Activated CD8-positive, alpha-beta memory T cell treated with anti-CD3 and anti-CD28 coated beads, Interleukin-2, amount 50 U/mL, for 24 hours (primary cell): ENCODE measurements at regions not wholly inside any gene's neighbourhood (a gene's known extent, or its start where the extent isn't known, plus 50 kb on each side); places are given as distances from the start of the nearest gene placed in this dataset.
"Not testable (repeated sequence)": the region's sequence is repeated elsewhere in the genome, so short reads cannot be mapped to it uniquely, and the experiment has no call there.

Experiments
- DNase-seq: peaks from one replicate; pipeline ENCODE4 v3.0.0-alpha.2; 2020; ENCODE audit errors: extremely low read depth

DNA sequence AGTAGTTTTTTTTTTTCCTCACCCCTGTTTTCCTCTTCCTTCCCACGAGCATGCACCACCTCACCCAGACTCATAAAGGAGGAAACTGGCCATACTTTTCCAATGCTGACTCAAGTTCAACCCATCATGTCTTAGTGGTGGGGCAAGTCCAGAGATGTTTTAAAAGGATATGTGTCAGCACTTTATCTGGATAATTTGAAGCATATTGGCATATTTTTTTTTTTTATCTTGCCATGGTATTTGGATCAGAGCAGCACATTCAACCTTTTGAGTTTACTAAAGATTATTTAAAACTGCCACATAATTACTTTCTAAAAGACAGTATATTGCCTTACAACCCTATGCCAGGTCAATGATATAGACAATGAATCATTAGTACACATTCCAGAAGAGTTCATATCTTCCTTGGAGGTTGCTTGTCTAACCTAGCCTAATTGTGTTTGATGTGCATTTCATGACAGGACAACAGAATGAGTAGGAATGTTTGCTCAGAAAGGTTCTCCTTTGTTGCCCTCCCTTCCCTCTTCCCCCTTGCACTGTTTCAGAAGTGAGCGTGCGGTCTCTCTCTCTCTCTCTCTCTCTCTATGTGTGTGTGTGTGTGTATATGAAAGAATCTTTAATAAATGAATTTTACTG lies 950.7 kb upstream of the FAM98A start:
- no peak for DNase-seq

DNA sequence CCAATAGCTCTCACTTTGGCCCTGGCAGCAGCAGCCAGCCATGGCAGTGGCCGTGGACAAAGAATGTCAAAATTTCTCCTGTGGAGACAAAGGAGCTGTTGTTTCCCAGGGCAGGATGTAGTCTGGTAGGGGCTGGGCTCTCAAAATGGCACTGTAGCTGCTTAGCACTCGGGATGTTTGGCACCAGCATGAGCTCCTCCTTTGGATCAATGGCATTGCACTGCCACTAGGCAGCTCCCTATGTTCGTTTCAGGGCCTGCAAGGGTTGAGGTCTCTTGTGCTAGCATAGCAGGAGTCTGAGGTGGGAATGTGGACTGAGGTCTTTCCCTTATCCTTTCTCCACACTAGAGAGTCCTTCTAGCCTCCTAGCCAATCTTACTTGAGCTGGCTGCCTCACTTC lies 948.8 kb upstream of the FAM98A start:
- DNase-seq, result no peak

DNA sequence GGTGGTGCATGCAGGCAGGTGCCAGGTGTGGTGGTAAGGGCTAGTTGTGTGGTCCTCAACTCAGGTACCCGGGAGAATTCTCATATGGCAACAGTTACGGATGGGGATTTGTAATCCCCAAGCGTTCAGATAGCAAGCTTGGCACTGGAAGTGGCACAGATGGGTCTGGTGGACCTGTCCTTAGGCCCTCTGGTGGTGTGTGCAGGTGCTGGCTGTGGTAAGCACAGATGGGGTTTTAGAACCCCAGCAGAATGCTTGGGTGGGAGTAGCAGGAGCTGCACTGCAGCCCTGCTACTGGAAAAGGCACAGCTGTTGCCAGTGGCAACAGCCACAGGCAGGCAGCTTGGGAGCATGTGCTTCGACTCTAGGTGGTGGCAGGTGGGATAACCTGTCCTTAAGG lies 948.2 kb upstream of the FAM98A start:
- no peak for DNase-seq

DNA sequence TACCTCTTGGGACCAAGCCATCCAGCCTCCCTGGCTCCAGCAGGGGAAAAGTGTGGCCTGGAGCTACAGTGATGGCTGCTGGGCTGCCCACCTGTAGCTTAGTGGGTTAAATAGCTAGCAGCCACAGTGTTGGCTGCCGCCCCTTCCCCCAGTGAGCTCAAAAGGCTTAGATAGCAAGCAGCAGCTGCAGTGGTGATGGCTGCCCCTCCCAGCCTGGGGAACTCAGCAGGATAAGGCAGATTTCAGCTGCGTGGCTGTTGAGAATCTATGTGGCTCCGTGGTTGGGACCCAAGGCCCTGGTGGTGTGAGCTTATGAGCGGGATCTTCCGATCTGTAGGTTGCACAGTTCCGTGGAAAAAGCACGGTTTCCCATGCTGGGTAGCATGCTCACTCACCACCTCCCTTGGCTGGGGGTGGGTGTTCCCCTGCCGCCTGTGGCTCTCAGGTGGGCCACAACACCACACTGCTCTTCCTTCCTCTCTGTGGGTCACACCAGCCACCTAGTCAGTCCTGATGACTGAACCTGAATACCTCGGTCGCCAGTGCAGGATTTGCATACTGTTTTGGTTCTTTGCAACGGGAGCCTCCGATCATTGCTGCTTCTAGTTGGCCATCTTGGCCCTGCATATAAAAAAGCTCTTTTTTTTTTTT lies 946.5 kb upstream of the FAM98A start:
- DNase-seq, result no peak

DNA sequence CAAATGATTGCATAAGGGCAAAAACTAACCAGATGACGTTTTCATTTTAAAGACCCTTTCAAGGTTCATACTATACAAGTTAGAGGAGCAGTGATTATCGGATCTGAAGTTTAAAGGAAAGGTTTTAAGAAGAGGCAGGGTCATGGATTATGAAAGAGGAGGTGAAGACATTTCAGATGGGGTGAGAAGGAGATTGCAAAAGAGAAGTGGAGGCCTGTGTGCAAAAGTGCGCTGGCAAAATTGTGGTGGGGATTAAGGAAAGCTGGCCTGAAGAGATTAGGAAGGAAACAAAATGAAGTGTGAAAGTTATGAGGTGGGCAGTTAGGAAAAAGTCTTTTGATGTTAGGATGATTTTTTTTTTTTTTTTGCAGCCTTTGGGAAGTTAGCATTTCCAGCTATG lies 935.7 kb upstream of the FAM98A start:
- DNase-seq, result no peak

DNA sequence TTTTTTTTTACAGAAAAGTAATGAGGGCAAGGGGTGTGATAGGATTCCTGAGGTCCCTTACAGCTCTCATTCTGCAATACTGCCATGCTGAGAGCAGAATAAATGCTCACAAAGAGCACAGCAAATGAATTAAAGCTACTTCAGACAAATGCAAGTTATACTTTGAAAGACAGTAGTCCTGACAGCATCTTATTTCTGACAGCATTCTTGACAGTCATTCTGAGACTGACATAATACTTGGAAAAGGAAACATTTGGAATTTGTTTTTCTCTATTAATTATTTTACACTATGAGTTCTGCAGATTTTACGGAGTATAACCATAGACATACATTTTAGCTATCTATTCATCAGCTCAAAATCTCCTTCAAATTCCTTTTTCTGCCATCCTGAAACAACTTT lies 935.2 kb upstream of the FAM98A start:
- no peak for DNase-seq

DNA sequence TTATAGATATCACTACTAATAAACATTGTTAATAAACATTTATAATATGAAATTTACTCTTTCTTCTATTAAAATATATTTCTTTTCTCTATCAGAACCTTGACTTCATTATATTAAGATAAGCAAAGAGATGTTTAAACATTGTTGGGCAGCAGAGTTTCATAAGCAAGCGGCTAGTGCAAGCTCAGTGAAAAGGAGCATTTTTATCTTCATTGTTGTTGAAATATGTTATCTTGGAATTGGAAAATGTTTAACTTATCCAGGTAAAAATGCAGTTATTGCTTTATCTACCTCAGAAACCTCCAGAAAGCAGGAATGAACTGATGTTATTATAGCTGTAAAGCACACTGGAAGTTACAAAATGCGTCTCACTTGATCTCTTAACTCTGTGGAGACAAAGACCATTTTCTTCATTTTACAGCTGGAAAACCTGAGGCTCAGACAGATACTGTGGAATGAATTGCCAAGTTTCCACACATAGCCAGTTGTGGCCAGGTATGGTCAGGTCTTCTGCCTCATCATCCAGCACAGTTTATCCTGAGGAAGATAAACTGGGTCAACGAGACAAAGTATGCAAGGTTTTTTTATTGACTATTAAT lies 934.6 kb upstream of the FAM98A start:
- no peak for DNase-seq

DNA sequence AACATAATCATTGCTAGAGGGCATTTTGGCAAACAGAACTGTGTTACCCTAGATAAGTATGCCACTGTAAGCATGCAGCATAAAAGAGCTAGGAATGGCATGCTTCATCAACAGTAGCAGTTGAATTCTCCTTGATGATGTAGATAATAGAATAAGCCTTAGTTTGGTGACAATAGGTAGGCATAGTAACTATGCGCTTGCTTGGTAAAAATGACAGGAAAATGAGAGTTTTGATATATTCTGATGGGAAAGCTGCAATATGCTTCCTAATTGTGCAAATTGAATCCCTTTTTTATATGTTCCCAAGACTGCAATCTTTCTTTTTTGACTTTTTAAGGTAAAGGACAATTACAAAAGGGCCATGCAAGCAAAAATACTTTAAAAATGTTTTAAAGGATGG lies 930.9 kb upstream of the FAM98A start:
- no peak for DNase-seq

DNA sequence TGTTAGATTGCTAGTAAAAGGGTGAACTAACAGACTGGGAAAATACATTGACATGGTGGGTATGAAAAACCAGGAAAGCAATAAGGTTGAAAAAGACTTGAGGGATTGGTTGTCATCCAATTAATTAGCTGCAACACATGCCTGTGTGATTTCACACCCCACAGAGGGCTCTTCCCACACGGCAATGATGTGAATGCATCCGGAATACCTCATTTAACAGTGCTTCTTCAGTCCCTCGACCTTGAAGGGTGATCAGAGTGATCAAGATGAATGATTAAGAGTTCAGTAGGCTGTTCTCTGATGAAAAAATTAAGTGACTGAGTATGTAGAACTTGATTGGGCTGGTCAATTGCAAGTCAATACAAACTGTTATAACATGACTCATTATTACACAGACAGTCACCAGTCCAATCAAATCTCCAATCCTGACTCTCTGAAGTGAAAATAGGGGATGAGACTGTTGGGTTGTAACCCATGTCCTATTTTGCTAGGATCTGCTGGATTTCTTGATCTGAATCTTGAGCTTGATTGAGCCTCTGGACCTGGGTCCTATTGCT lies 924.9 kb upstream of the FAM98A start:
- DNase-seq, result no peak

DNA sequence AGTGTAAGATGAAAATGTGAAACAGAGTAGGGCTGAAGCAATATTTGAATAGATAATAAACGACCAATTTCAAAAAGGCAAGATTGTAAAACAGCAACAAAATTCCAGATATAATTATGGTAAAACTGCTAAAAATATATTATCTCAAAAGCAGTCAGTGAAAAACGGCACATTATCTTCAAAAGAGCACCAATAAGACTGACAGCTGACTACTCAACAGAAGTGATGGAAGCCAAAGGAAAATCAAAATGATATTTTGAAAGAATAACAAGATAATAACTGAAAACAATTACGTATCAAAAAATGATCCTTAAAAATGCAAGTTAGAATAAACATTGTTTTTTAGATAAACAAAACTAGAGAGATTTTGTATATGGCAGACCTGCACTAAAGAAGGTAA lies 920.6 kb upstream of the FAM98A start:
- DNase-seq, result no peak

DNA sequence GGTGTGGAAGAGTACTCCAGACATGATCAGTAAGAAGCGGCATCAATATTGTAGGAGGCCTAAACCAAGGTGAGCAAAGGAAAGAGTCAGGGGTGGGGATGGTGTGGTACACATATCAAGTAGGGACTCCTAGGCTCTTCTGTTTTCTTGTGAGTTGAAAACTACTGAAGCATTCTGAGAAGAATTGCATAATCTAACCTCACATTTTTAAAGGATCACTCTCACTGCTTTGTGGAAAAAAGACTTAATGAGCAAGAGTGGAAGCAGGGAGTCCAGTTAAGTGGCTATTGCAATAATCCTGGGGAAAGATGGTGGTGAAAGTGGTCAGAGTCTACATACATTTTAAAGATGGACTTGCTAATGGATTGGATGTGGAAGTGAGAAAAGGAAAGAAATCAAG lies 899.5 kb upstream of the FAM98A start:
- no peak for DNase-seq

DNA sequence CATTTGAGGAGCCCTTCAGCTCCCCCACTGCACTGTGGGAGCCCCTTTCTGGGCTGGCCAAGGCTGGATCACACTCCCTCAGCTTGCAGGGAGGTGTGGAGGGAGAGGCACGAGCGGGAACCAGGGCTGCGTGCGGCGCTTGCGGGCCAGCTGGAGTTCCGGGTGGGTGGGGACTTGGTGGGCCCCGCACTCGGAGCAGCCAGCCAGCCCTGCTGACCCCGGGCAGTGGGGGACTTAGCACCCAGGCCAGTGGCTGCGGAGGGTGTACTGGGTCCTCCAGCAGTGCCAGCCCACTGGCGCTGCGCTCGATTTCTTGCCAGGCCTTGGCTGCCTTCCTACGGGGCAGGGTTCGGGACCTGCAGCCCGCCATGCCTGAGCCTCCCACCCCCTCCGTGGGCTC lies 895.1 kb upstream of the FAM98A start:
- DNase-seq, result not testable (repeated sequence)

DNA sequence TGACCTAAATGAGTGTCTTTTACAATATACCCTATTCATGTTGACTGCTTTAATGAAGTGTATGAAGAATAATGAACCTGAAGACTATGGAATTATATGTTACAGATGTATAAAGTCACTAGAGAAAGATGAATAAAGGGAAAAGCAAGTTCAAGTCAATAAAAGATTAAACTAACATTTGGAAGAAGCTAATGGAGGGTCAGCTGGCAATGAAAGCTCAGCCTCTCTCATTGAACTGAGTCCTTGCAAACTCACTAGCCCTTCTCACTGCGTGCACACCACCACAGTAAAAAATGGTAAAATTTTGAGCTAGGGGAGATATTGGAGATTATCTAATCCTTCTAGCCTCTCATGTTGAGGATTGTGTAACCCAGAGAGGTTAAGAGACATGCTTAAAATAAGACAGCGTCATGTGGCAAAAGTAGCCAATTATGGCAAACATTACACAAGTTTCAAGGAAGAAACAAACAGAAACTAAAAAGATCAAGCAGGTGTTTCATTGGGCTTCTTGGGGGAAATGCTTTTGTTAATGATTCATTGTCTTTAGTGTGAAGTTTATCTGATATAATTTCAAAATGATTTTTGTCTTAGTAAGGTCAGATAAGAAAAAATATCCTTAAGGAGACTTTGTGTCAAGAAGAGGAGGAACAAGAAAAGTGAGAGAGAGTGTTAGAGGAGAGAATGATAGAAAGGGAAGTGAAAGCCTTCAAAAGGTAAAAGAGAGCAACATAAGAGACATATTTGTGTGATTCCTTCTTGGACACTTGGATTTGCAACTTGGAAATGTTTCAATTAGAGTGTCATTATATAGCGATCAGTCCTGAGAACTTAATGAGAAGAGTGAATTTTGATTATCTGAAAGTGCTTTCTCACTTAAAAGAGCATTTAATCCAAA lies 893.7 kb upstream of the FAM98A start:
- DNase-seq, result no peak

DNA sequence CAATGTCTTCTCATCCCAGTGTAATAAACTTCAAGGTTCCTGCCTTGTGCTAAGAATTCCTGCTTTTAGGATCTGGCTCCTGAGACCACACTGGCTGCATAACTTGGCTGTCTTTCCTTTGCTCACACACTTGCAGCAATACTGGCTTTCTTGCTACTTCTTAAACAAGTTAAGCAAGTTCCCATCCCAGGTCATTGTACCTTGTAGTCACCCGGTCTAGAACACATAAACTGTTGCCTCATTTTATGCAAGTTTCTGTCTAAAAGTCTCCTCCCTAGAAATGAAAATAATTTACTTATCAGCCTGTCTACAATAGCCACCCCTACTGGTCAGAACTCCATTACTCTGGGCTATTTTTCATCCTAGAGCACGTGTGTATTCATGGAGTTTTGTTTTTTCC lies 887.9 kb upstream of the FAM98A start:
- DNase-seq, result no peak

DNA sequence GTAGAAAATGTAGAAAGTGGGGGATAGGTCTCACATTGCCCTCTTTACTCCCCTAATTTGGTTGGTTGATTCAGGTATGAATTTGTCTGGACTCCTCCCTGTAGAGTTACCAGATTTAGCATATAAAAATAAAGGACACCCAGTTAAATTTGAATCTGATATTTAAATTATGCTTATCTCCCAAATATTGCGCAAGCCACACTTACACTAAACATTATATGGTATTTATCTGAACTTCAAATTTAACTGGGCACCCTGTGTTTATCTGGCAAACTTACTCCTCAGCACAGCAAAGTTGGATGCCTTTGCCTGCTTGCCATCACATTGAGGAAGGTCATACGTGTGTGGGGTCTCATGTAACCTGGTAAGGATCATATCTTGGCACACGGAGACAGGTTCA lies 882.4 kb upstream of the FAM98A start:
- DNase-seq, result no peak

DNA sequence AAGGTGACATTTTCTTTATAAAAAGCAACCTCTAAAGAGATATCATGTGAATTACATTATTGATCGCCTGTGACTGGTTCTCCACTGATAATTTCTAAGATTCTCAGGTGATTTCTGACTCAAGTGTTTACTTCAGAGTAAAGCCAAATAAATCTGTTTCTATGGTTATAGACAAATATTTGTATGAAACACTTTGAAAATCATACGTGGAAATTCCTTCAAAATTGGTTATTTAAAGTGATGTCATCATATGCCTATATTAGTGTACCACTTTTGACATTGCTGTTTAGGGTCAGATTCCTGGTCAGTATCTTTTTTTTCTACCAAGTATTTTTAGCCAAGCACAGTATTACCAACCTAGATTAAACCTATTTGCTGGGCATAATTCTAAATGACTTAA lies 881.3 kb upstream of the FAM98A start:
- no peak for DNase-seq

DNA sequence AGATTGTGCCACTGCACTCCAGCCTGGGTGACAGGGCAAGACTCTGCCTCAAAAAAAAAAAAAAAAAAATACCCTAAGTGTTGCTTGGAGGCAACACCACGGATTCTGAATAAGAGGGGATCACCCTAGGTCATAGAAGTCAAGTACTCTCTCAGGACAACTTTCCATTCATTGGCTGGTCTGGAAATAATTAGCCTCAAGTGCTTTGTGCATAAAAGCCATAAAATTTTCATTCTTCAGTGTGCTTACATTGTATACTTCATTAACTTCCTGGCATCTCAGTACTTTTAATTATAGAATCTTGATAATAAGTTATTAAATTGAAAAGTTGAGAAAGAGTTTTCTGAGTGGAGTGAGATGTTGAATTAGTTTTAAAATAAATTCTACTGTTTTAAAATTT lies 876.1 kb upstream of the FAM98A start:
- no peak for DNase-seq

DNA sequence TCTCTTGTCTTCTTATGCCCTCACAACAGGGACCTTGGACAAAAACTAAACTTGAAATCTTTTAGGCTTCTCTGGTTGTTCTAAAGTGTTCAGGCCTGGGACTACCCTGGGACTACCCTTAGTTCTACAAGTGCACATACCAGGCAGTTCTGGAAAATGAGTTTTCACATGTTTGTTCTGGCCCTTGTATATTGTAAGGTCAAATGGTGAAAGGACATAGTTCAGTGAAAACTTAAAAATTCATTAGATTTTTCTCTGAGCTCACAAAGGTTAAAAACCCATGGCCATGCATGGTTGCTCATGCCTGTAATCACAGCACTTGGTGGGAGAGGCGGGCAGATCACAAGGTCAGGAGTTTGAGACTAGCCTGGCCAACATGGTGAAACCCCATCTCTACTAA lies 875.5 kb upstream of the FAM98A start:
- DNase-seq, result no peak

DNA sequence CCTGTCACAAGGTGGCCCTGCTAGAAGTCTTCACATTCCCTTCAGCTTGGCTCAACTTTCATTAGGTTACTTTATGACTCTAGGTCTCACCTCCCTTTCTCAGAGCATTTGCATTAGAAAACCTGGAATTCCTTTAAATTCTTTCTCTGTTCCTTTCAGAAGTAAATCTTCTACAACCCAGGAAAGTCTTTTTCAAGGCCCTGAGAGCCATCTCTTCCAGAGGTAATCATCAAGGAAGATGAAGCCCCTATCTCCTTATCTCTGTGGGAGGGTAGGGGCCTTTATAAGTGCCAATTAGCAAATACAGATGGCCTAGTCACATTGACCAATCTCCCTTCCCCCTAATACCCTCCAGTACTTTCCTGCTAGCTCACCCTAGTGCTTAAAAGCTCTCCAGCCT lies 848.0 kb upstream of the FAM98A start:
- no peak for DNase-seq

DNA sequence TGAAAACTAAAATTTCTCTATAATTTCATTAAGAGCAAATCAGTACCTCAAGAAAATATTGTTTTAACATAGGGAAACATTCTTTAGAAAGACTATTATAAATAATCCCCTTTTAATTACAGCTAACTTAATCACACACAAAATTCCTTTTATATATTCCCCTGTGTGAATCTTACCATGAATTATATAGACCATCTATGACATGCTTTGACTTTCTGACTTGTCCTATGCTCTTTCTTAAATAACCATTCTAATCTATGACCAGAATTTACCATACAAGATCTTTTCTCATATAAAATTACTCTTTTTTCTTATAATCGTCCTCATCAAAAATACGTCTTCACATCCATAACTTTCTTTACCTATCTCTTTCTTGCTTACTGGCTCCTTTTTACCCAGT lies 824.2 kb upstream of the FAM98A start:
- DNase-seq, result no peak

DNA sequence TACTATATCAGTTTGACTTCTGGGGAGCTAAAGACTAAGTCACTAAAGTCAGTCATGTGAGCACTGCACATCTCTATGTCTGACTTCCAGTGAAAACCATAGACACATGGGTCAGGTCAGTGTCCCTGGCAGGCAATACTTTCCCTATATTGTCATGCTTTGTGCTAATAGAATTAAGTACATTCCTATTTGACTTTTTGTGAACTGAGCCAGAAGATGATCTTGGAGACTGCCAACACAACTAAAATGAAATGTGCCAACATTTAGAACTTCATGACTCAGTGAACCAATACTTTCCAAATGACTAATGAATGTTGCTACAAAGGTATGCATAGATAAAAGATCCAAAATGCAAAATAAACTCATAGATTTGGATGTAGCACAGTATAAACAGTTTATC lies 820.8 kb upstream of the FAM98A start:
- DNase-seq, result no peak

DNA sequence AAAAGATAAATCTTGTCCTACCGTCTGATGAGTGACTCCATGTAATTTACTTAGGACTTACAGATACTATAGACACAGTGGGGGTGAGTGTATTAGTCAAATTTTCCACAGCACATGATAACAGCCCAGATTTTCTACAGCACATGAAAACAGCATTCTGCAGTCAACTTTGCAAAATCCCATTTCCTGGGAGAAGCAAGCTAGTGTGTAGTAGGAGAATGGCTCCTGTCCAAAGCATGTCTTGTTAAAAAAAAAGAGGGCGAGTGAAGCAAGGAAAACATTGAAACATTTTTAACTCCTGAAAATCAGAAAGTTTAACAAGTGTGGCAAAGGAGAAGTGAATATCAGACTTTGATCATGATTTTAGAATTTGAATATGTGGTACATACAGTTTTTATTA lies 817.8 kb upstream of the FAM98A start:
- no peak for DNase-seq
